C1 segment of cervical spinal cord (tissue), 14 donors: ENCODE measurements at regions not wholly inside any gene's neighbourhood (a gene's known extent, or its start where the extent isn't known, plus 50 kb on each side); places are given as distances from the start of the nearest gene placed in this dataset.
A peak's percentile ranks its signal among the peaks of the same experiment; 100 is the strongest.
"Not testable (repeated sequence)": the region's sequence is repeated elsewhere in the genome, so short reads cannot be mapped to it uniquely, and the experiment has no call there.

ENCODE experiments used
- DNase-seq, 14 donors: peaks; one replicate each; lab custom pipeline; 2025; lab: John Stamatoyannopoulos, UW

- DNase-seq, result peak in 2 of 14 donors; percentile 8 to 9
Observed at GRCh38 chr7:16933296-16934279, 51.8 kb upstream of the AGR3 start.

- DNase-seq, result no peak
Observed at GRCh38 chr7:16934722-16935340, 53.0 kb upstream of the AGR3 start.

GRCh38 chr7:16935341-16935735 lies 53.6 kb upstream of the AGR3 start:
- no peak for DNase-seq

DNA sequence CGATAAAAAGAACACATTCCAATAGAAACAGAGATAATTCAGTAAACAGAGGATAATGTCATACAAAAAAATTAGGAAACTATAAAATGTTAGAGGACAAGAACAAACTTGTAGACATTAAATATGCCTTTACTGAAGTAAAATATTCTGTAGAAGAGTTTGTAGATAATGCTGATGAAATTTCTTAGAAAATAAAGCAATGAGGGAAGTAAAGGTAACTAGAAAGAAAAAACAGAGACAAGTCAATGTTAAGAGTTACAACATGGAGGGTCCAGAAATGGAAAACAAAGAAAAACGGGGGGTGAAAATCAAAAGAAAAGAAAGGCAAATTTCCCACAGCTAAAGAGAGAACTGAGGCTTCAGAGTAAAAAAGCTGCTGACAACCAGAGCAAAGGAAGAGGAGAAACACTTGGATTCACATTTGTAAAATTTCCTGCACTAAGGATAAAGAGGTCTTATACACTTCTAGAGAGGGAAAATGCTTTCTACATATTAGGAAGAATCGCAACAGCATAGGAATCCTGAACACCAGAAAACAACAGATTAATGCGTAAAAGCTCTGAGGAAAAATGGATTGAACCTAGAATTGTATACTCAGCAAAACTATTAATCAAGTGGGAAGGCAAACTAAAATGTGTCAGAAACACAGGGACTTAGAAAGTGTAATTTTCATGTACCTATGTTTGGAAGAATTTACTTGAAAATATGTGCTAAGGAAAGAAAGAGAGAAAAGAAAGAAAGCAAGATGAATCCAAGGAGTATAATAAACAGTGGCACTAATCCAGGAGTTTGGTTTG lies 55.0 kb upstream of the AGR3 start:
- DNase-seq, result no peak

DNA sequence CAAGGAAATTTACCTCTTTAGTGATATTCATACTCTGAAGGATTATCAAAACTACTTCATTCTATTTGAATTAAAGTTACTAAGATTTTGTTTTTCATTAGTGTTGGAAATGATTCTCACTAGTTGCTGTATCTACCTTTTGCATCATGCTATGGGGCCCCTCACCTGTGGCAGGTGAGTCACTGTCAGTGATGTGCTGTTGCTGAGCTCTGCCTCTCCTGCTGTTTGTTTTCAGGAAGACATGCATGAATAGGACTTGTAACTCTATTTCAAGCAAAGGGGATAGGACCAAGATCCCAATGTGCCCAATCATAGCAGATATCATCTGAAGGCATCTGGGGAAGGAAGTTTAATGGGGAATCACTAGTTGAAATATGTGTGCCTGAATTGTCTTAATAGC lies 57.4 kb upstream of the AGR3 start:
- DNase-seq, result no peak

- DNase-seq, result no peak
Observed at GRCh38 chr7:16940776-16941175, 59.0 kb upstream of the AGR3 start.

DNA sequence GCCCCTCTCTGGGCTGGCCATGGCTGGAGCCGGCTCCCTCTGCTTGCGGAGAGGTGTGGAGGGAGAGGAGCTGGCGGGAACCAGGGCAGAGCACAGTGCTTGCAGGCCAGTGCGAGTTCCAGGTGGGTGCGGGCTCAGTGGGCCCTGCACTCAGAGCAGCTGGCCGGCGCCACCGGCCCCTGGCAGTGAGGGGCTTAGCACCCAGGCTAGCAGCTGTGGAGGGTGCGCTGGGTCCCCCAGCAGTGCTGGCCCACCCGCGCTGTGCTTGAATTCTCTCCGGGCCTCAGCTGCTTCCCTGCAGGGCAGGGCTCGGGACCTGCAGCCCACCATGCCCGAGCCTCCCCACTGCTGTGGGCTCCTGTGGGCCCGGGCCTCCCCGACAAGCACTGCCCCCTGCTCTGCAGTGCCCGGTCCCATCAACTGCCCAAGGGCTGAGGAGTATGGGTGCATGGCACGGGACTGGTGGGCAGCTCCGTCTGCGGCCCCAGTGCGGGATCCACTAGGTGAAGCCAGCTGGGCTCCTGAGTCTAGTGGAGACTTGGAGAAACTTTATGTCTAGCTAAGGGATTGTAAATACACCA lies 61.2 kb upstream of the AGR3 start:
- no peak for DNase-seq

DNA sequence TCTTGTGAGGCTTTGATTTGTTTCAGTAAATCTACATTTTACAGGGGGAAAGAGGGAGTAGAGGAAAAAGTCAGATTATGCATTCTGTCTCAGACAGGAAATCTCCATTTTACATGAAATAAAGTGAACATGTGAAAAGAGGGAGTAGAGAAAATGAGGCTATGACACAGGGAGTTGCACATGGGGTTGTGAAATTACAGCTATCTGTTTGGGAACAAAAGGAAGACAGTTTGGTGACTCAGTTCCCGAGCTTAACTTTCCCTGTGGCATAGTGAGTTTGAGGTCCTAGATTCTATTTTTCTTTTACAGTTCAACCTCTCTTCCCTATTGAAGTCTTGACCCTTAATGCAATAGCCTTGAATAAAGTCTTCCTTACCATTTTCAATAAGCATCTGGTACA lies 63.2 kb upstream of the AGR3 start:
- DNase-seq, result no peak

- DNase-seq, result no peak
Observed at GRCh38 chr7:16945372-16945771, 63.6 kb upstream of the AGR3 start.

GRCh38 chr7:16948110-16948509 lies 66.3 kb upstream of the AGR3 start:
- DNase-seq, result not testable (repeated sequence)

- no peak for DNase-seq
Observed at GRCh38 chr7:16951483-16952080, 69.8 kb upstream of the AGR3 start.

DNA sequence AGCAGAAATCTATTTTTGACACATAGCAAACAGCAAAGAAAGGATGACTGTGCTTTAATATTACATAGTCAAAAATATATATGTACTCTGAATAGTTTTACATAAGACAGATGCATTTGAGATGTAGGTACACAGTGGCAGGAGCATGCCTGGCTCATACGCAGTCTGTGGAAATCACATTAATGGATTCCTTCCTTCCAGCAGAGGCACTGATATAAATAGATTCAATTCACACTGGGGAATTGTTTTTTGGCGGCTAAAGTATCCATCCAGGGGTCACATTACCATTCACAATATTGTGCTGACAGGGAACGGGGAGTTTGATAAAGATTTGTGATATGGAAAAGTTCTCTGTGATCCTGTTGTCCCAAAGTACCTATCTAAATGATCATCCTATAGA lies 72.5 kb upstream of the AGR3 start:
- DNase-seq, result no peak

DNA sequence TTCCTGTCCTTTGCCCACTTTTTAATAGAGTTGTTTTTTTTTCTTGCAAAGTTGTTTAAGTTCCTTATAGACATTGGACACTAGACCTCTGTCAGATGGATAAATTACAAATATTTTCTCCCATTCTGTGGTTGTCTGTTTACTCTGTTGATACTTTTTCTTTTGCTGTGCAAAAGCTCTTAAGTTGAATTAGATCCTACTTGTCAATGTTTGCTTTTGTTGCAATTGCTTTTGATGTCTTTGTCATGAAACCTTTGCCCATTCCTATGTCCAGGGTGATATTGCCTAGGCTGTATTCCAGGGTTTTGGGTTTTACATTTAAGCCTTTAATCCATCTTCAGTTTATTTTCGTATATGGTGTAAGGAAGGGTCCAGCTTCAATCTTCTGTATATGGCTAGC lies 76.9 kb upstream of the AGR3 start:
- DNase-seq, result no peak

GRCh38 chr7:16960337-16960965 lies 78.7 kb upstream of the AGR3 start:
- DNase-seq, result no peak

GRCh38 chr7:16961641-16962040 lies 79.9 kb upstream of the AGR3 start:
- DNase-seq, result no peak

DNA sequence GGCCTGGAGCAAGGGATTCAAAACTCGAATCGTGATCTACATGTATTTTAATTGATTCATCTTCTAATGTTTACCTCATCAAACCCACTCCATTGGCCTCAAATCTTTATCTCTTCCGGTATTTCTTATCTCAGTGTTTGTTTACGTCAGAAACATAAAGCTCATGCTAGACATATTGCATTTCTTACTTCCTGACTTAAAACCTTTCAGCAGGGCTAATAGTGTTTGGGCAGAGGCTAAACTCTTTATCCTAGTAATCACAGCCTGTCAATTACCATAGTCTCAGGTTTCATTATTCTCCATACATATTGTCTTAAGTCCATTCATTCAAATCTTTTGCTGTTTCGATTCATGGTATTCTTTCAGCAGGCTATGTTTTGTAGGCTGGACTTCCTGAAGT lies 81.3 kb upstream of the AGR3 start:
- DNase-seq, result no peak

DNA sequence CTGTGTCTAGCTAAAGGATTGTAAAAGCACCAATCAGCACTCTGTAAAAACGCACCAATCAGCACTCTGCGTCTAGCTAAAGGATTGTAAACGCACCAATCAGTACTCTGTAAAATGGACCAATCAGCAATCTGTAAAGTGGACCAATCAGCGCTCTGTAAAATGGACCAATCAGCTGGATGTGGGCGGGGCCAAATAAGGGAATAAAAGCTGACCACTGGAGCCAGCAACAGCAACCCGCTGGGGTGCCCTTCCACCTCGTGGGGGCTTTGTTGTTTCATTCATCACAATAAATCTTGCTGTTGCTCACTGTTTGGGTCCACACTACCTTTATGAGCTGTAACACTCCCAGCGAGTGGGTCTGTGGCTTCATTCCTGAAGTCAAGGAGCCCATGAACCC lies 83.9 kb upstream of the AGR3 start:
- not testable (repeated sequence) for DNase-seq

- DNase-seq, result no peak
Observed at GRCh38 chr7:16967300-16967811, 85.6 kb upstream of the AGR3 start.

GRCh38 chr7:16970732-16971482 lies 89.1 kb upstream of the AGR3 start:
- no peak for DNase-seq

DNA sequence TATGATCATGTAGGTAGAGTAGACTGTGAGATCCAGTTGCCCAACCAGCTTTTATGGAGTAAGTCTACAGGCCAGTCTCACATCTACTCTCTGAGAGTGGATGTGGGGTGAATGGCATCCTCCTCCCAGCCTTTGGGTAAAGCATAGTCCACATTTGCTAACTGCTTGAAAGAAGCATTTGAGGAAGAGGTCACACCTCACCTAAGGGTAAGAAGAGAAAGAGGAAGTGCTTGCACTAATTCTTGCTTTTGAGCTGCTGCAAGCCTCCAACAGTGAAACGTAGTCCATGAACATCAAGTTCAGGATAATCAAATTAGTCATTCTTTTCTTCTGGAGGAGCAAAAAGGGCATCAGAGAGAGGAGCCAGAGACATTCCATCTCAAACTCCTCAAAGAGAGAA lies 93.9 kb upstream of the AGR3 start:
- DNase-seq, result no peak
